Stimulated activated CD4-positive, alpha-beta T cell treated with anti-CD3 and anti-CD28 coated beads, Interleukin-2, amount 100 ng/mL, for 4 hours (primary cell): ENCODE measurements at regions not wholly inside any gene's neighbourhood (a gene's known extent, or its start where the extent isn't known, plus 50 kb on each side); places are given as distances from the start of the nearest gene placed in this dataset.

ENCODE experiments used
- DNase-seq: peaks from one replicate; pipeline ENCODE4 v3.0.0-alpha.2; 2020; ENCODE audit warnings: low read depth

DNA sequence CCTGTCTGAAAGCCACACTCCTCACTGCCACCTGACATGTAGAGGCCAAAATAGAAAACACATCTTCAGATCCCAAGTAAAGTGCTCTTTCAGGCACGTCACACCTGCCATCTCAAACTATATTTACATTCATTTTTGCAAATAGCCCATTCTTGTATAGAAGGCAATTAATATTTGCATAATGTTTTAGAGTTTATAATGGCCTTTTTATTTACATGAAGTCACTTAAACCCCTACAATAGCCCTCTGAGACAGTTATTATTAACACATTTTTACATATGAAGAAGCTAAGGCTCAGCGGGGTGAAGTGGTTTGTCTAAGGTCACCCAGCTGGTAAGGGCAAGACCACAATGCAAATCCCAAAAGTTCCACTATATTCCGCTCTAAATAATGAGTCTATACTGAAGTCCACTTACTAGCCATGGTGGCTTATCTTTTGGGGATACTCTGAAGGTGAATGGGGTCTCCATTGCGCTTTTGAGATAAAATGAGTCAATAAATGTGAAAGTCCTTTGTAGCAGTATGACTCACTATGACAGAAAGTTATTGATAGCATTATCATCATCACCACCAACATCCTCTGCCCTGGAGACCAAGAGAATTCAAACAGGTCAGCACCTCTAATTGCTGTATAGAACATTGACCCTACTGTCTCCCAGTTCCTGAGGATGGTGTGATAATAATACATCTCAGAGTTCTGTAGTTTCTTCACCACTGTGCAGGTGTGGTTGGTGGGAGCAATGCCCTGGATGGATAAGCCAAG is 155.9 kb upstream of the BCL6 start:
- DNase-seq: no peak

DNA sequence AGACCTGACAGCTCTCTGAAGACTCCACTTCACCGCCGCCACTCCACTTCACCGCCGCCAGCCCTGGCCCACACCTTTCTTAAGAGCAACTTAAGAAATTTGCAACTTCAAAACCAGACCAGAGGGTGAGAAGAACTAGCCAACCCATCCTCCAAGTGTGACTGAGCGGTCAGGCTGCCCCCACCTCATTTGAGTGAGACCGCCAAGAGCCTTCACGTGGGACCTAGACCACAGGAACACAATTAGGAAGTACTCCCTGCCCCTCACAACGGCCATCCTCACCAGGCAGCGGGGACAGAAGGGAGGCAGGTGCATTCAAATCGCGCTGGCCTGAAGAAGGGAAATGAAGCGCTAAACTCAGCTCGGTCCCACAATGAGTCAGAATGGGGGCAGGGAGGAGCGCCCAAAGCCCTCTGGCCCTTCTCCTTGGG is 156.8 kb upstream of the BCL6 start:
- no peak for DNase-seq

DNA sequence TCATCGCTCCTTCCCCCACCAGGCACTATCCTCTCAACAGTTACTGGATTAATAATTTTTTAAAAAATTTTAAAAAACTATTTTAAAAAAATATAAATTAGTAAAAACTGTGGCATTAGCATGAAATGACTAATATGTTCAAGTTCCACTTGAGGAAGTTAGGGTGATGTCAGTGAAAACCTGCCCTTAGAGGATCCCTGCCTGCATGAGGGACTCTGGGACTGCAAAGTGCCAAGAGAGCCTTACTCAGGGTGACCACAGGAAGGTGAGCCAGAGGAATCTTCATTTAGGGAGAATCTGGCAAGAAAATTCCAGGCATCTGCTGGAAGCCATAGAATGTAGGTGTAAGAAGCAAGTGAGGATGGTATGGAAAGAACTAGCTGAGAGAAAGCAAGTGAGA is 157.7 kb upstream of the BCL6 start:
- DNase-seq: no peak

DNA sequence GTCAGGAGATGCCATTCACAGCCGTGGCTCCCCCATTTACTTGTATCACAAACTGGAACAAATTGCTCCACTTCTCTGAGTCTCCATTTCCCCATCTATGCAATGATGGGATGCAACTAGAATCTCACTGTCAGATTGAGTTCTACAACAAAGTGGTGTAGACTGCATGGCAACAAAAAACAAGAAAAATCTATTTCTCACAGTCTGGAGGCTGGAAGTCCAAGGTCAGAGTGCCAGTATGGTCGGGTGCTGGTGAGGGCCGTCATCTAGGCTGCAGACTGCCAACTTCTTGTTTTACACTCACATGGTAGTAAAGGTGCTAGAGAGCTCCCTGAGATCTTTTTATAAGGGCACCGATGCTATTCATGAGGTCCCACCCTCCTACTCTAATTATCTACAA is 158.4 kb upstream of the BCL6 start:
- DNase-seq: no peak

DNA sequence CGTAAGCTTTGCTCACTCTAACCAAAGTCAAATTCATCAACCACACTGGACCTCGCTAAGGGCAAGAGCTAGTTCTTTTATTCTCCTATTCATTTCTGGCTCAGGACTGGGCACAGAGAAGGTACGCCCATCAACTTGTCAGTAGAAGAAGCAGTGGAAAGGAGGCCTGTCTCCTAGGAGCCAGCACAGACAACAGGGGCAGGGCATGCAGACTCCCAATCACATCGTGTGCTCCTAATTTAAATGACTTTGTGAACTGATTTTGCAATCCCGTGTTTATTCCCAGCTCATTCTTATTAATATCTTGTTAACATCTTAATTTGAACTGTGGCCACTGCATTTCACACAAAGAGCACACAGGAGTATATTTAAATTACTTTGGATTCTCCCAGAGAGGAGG is 161.1 kb upstream of the BCL6 start:
- no peak for DNase-seq

DNA sequence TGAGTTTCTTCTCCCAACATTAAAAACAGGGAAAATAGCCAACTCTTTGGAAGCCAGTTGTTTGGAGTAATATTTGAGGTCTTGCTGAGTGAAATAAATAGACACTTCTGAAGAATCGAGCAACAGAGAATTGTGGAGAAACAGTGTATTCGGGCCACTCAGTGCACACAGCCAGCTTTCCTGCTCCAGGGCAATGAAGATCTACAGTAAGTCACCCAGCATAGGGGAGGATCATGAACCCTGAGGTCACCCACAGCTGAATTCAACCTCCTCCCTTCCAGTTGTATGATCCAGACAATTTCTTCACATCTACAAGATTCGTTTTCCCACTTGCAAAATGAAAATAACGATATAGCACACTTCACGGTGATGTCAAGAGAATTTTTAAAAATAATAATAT is 161.7 kb upstream of the BCL6 start:
- DNase-seq: no peak

DNA sequence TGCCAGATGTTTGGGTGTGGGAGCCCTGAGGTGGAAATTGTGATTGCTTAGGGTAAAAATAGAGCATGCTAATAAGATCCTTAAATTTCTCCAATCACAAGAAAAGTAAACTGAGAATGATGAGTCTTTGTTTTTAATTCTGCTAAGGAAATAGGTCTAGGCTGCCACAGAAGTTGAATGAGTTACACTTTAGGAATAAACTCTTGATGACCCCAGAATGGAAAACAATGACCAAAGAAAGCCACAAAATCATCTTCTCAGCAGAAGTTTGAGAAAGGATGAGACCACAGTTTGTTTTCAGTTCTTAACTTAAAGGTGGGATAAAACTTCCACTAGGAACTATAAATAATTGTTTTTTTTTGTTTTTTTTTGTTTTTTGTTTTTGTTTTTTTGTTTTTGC is 164.6 kb upstream of the BCL6 start:
- no peak for DNase-seq

DNA sequence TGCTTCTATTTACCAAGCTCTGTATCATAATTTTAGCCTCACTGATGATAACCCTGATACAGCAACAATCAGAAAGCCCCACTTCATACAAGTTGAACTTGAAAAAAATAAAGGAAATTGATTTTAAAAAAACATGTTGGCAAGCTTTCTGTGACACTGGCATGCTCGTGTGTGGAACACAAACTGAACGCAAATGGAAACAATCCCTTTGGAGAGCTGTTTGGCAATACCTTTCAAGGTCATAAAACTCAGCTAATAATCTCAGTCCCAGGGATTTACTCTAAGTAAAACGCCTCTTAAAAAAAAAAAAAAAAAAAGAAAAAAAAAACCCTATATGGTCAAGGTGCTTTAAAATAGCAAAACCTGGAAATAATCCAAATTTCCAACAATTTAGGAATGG is 166.7 kb upstream of the BCL6 start:
- DNase-seq: no peak

DNA sequence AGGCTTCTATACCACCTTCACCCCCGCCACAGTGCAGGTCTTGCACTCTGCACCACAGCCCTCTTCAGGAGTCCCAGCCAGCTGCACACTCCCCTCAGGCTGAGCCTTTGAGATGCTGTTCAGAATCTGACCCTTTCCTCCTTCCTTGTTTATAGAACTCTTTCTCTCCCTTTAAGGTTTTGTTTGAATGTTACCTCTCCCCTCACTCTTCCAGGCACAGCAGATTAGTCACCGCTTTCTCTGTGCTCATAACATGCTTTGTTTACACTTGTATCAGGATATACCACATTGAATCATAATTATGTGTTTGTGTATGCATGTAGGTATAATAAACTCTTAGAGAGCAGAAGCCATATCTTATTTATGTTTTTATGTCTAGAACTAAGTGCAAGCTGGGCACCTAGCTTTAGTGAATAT is 168.4 kb upstream of the BCL6 start:
- no peak for DNase-seq

DNA sequence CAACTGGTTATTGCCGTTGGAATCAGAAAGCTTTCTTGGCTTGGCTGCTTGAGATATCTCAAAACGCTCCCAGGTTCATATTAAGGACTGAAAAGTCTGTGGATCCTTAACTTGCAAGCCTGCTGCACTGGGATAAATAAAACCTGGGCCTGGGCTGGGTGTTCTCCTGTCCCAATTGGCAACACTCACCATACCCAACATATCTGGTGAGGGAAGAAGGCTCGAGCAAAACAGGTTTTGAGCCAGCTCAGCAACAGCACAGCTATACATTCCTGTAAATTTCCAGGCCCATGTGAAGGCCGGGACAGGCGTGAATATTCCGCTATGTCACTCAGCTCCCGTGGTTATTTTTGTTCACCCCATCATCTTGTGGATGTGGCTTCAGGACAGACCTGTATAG is 169.0 kb upstream of the BCL6 start:
- DNase-seq: no peak

DNA sequence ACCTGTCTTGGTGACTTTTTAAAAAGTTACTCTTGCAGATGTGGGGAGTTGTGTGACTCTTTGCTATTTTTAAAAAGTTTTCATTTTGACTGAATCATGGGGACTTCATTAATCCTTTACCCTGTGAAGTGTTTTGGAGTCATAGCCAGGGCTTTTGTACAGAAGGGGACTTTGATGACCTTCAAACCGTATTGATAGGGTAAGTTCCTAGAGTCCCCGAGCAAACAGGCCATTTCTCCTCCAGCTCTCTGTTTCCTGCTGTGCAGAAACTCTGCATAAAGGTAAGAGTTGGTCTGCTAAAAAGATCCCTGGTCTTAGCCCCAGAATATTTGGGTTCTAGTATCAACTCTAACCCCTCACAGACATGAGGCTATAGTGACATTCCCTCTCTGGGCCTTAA is 170.8 kb upstream of the BCL6 start:
- no peak for DNase-seq

DNA sequence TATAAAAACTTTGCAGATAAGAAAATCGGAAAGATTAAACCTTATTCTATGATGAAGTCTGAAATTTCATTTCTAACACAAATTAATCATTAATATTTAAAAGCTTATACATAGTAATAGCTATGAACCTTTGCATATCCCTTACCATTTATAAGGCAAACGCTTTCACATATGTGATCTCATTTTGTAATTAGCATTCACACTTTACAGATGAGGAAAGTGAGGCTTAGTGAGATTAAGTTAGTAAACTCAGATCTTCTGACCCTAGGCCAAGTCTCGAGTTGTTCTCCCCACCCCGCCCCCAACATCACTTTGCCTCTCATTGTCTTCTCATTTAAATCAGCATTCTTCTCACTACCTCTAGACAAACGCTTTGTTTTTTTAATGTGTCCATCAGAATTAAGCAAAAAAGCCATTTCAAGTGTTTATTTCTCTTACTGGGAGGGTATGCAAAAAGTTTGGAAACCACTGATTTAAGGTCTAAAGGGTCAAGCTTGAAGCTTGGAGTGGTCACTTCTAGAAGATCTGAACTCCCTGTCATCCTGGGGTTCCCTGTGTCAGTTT is 172.9 kb upstream of the BCL6 start:
- no peak for DNase-seq

DNA sequence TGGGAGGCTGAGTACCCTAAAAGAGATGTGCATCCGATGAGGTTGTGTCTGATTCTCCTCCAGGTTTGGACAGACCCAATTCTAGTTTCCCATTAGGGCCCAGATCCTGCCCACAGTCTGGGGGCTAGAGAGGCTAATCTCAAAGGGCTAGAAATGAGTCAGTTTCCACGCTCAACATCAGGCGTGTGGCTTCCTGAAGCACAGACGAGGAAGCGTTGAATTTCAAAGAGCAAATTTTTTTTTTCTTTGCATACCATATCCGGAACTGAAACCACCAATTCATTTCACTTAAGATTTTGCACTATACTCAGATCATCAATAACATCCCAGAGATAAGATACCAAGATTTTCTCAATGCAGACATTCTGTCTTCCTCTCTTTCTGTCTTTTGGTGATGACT is 173.8 kb upstream of the BCL6 start:
- peak; percentile 49 for DNase-seq

DNA sequence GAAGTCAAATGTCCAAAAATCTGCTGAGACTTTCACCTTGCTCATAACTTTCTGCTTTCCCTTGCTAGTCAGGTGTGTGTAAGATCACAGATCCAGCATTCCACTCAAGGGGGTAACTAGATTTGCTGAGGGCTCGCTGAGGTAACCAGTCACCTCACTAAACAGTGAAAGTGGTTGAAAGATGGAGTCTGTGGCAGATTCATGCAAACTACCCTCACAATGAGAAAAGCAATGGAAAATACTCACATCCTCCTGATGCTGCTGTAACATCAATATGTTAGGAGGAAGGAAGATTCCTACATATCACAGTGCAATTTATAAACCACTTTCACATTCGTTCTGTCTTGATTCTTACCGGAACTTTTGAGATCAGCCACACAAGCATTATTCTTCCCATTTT is 174.3 kb upstream of the BCL6 start:
- DNase-seq: no peak

DNA sequence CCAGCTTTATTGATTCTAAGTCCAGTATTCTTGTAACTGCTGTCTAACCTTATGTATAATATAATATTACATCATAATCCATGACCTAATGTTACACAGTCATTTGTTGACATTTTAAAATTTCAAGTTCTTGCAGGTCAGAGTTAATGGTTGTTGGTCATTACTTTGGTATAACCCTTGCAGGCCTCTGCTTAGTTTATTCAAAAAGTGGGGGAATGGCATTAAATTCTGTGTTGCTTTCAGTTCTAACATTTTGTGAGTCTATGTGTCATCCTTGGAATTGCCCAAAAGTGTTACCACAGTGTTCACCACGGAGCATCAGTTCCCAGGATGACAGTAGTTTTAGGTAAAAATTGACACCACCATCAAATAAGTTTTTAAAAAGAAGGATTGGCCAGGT is 174.8 kb upstream of the BCL6 start:
- no peak for DNase-seq

DNA sequence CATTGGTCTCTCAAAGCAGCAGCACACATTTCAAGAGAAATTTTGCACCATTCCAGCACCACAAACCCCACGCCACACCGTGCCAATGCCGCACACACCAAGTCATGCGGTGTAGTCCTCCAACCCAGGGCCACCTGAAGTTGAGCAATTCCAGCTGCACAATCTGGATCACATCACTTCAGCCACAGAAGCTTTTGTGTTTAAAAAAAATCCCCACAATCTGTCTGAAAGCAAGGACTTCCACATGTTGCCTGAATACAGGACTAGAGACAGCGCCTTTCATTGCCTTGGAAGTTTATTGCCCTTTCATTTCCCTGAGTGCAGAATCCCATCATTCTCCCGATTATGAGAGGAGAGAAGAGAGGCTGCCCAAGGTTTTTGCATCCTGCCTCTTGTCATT is 175.6 kb upstream of the BCL6 start:
- DNase-seq: no peak

DNA sequence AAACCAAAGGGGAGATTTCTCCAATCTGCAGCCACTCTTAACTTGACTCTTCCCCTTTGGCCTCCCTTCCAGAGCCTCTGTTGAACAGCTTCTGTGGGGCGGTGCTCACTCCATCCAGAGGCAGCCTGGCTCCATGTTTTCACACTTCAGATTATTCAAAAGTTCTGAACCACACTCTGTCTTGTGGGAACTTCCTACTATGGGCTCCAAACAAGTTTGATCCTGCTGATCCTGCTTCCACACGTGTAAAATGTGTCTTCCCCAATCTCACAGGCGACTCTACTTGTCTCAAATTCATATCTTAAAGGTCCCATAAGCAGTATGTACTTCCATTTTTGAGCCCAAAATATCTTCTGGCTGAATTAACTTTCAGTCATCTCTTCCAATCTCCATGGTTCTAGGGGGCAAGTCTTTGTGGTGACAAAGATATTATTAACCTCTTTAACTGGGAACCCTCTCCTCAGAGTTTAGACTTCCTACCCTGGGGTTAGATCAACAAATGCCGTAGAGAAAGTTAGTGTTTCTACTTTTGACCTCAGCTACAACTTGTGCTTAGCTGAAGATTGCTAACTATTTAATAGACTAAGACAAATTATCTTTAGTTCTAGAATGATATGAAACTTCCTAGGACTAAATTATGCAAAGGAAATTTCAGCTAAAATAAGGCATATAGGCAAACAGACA is 176.3 kb upstream of the BCL6 start:
- no peak for DNase-seq

DNA sequence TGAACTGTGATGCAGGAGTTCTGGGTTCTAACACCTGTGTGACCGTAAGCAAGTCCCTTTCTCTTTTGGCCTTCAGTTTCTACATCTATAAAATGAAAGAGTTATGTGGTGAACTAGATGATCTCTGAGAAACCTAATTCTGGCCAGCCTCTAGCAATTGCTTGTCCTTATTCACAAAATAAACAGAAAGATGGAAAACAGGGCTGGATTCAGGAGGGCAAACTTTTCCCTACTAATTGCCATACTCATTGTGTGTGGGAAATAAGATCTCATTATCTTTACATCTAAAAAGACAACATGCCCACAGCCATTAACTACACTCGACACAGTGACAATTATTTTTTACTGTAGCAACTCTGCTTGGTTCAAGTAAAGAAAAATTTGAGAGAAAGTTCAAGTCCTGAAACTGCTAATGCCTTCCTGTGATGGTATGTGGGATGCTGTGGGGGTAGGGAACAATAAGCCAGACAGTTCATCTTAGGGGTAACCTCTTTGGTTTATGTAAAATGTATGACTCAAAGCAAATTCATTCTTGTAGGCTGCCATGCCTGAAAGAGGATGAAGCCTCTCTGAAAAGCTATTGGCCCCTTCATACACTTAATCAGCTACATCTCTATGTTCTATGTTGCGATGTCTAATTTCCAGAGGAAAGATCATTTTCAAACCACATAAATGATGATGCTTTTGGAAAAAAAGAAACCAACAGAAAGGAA is 177.6 kb upstream of the BCL6 start:
- DNase-seq: no peak

DNA sequence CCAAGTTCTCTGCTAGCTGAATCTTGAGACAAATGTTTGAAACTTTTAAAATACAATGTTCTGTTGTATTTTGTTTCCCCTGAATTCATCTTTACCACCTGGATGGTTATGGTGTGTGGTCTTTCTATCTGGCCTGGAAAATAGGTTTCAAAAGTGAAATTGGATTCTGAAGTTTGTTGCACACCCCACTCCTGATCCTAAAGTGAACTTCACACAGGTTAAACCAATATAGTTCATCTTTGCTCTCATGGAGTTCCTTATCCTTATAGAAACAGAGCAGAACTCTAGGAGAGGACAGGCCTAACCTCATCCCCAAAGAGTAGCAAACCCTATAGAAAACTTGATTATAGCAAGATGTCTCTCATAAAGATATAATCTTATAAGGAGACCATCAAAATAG is 179.4 kb upstream of the BCL6 start:
- DNase-seq: no peak

DNA sequence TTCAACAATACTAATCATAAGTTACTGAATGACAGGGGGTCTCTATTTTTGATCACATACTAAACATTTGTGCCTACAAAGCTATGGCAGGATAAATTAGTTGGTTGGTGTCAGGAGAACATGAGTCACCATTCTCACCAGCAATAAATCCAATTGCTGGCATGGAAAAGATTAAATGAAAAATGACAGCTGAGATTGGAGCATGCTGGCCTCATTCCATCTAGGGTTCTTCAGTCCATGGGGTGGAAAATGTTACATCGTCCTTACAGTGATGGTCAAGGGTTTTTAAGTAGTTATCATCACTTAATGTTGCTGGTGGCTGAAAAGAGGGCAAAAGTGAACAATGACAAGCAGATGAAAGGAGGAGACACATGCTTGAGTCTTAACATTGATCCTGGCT is 180.1 kb upstream of the BCL6 start:
- DNase-seq: no peak

DNA sequence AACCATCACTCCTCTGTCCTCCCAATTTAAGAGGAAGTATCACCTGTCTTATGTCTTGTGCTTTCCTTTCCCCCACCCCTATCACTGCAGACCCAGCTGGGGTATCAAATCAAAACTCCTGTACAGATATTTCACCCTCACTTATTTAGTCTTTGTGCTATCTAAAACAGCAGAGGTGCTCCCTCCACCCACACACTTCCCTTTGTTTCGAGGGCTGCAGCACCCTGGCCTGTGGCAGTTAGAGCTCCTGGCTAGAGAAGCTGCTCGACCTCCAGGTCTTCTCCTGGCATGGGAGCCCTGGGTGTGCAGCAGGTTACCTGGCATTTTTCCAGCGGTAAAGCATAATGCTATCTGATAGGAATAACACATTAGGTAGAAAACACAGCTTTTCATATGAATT is 181.4 kb upstream of the BCL6 start:
- DNase-seq: no peak

DNA sequence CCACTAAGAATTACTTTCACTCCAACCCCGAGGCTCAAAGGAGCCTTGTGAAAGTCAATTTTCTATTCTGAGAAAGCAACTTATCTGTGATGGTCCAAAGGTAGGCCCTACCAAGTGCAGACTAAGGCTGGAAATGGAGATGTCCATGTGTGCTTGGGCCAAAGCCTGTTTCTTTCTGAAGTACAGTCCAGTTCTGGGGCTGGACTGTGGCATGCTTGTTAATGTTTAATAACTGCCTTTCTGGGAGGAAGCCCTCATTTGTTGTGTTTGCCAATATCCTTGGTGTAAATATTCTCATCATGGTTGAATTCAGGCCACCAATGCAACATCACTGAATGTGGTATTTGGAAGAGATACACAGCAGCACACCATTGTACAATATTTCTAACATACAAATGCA is 182.3 kb upstream of the BCL6 start:
- no peak for DNase-seq
